HG02623 (cell line): ENCODE measurements at regions not wholly inside any gene's neighbourhood (a gene's known extent, or its start where the extent isn't known, plus 50 kb on each side); places are given as distances from the start of the nearest gene placed in this dataset.
"Not testable (repeated sequence)": the region's sequence is repeated elsewhere in the genome, so short reads cannot be mapped to it uniquely, and the experiment has no call there.

Source experiments
- ATAC-seq: cut with Tn5 transposase; IDR thresholded peaks from one replicate; pipeline ENCODE4 v1.9.1; 2021; ENCODE audit warnings: moderate library complexity; ENCODE audit not compliant: unreplicated experiment

DNA sequence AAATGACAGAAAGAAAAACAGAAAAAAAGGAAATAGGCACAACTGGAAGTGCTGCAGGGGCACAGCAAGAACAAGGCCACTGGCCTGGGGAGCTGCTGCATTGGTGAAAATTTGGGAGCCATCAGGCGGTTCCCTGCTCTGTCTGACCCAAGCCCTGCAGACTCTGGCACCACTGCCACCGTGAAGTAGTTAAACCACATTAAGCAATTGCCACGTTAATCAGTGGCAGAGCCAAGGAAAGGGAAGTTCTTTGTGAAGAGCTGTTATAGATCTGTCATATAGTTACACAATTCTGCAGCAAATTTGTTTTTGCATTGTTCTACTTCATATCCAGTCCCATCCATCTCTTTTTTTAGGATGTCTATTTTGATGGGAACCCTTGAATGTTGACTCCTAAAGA lies 915.3 kb downstream of the FSCB start:
- no peak for ATAC-seq

DNA sequence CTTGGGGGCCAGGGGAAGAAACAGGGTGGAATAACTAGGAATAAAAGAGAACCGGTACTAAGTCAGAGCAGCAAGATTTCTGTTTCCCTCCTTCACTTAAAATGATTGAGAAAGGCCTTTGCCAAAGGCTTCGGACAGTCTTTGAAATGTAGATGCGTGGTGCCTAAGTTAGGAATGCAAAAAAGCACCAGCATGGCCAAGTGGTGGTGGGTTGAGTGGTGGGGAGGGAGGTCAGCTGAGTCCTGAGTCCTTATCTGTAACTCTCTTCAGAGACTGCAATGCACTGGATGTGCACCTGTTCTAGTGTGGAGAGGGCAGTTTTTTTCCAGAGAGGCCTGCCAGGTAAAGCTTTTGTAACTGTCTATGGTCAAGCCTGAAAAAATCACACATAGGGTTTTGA lies 919.9 kb downstream of the FSCB start:
- ATAC-seq = no peak

DNA sequence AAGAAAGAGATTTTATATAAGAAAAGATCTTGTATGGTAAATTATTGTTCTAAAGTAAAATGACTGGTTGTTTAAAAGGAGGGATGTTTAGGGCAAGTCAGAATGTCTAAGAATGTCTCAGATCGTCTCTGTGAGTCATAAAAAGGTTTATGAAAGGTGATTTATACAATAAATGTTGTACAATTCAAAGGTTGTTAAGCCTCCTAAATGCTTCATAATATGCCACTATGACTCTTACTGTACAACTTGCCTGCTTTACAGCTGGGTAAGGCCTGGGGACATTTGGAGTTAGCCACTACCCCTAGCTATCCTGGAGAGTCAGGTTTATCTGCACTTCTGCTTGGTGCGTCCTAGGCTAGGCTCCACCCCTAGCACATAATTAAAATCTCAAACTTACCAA lies 927.4 kb downstream of the FSCB start:
- no peak for ATAC-seq

DNA sequence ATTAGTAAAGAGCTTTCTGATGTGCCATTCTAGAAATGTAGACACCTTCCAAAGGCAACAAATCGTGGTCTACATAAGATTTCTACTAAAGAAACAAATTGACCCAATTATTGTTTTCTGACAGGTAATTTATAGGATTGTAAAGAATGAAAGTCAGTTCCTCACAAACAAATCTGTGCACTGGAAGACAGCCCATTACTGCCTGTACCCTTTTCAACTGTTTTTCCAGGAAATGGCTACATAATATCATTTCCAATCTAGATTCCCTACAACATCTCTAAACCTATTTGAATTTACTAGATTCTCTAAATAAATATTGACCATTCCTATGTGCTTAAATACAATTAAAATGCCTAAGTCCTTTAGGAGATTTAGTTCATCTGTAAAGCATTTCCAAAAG lies 939.1 kb downstream of the FSCB start:
- no peak for ATAC-seq

DNA sequence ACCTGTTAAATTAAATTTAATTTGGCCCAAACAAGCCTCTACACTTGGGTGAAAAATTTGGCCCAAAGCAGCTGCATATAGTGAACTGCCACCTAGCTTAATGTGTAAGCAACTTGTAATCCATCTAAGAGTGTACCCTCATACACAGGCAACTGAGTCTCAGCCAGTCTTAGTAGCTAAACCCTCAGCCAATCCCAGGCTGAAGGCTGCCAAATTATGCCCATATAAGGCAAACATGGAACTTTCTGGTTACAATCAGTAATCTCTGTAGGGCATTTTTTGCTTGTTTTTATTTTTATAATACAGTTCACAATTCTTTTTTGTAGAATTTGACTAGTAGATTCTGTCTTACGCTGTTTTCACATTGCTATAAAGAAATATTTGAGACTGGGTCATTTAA lies 958.7 kb downstream of the FSCB start:
- no peak for ATAC-seq

DNA sequence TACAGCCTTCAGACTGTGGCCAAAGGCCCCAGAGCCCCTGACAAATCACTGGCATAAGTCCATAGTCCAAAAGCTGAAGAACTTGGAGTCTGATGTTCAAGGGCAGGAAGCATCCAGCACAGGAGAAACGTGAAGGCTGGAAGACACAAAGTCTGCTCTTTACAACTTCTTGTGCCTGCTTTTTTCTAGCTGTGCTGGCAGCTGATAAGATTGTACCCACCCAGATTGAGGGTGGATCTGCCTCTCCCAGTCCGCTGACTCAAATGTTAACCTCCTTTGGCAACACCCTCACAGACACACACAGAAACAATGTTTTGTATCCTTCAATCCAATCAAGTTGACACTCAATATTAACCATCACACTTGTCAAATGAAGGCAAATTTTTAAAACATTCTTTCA lies 959.5 kb downstream of the FSCB start:
- not testable (repeated sequence) for ATAC-seq

DNA sequence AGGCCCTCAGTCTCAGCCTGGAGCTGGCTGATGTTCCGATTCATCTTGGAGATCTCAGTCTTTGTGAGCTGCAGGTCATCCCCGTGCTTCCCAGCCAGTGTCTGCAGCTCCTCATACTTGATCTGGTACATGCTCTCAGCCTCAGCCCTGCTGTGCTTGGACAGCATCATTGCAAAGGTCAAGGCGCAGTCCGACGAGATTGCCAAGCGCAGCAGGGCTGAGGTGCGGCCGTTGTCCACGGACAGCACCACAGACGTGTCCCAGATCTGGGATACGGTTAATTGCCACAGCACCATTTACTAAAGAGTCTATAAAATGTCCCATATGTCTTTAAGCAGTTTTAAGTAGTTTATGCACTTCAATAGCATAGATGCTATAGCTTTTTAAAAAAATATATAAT lies 965.7 kb downstream of the FSCB start:
- no peak for ATAC-seq

DNA sequence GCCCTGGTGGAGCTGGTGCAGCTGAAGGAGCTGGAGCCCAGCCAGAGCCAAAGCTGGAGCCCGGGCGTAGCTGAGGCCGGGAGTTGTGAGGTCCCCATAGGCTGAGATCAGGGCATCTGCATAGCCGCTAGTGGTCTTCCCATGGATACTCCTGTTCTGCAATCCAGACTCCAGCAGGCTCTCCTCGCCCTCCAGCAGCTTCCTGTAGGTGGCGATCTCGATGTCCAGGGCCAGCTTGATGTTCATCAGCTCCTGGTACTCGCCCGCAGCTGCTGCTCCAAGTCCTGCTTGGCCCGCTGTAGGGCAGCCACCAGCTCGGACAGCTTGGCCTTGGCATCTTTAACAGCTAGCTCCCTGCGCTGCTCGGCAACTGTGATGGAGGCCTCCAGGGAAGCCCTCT lies 966.1 kb downstream of the FSCB start:
- ATAC-seq = no peak

DNA sequence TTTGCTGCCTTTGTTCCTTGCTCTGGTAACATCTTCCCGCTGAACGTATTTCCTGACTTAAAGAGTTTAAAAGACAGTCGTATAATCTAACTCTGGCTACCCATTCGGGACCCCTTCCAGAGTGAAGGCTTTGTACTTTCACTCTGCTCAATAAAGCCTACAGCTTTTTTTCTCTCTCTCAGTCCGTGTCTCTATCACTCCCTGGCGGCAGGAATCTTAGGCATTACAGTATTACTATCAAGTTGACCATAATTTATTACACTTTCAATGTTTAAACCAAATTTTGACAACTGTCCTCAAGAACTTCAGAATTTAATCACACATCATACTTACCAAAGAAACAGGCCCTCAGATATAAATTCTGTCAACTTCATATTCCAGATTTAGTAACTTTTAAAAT lies 967.9 kb downstream of the FSCB start:
- ATAC-seq = no peak

DNA sequence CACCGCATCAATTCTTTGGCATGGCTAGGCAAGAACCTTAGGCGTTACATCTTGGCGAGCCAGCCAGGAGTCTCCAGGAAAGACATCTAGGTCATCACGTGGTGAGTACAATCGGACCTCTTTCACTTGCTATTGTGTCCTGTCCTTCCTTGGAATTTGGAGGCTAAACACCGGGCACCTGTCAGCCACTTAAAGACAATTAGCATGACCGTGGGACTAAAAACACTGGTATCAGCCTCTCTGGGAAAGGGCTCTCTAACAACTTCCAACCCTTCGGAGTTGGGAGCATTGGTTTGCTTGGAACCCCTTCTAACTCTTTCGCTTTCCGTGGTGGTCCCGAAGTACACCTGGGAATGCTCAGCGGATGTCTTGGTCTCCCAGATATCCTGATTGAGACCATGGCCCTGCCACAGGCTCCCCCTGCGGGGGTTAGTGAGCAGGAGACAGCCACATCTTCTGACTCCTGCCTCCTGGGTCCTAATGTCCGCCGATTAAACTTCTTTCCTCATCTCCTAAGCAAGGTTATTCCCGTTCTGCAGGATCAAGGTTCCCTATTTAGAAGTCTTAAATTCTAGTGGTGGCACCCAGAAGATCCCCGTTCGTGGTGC lies 971.7 kb downstream of the FSCB start:
- no peak for ATAC-seq

DNA sequence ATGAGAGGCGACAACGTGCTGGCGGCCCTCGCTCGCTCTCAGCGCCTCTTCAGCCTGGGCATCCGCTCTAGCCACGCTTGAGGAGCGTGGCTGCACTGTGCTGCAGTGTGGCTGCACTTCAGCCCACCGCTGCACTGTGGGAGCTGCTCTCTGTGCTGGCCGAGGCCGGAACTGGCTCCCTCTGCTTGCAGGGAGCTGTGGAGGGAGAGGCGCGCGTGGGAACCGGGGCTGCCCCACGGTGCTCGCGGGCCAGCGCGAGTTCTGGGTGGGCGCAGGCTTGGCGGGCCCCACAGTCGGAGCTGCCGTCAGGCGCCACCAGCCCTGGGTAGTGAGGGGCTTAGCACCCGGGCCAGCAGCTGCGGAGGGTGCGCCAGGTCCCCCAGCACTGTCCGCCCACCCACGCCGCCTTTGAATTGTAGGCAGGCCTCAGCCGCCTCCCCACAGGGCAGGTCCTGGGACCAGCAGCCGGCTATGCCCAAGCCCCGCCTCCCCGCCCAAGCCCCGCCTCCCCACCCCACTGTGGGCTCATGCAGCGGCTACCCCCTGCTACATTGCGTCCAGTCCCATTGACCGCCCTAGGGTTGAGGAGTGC lies 974.2 kb downstream of the FSCB start:
- no peak for ATAC-seq

DNA sequence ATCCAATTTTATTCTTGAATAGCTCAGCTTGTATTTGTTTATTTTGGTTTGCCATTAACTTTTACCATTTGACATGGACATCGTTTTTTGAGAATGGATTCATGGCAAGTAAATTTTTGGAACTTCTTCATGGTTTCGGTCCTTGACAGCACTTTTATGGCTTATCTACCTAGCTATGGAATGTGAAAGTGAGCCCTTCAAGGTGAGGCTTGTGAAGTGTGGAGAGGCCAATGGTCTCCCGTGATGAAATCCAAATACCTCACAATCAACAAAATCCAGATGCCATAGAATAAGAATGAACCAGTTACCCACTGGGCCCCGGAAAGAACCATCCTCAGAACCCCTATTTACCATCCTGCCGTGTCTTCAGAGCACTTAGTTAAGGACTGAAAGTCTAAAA lies 978.8 kb downstream of the FSCB start:
- ATAC-seq = no peak

DNA sequence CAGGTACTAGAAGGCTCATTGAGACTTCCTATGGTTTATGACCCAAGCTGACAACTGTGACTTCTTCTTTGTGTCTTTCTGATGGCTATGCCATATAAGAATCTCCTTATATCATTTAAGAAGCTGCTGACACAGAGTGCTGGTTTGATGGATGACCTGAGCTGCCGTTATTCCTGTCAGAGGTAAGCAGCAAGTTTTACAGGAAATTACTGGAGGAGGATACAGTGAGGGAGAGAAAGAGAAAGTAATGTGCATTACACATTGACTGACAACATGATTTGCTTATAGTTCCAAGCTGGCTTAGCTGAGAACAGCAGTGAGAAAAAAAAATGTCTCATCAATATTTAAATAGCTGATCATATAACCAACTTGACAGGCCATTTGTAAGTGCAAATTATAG lies 981.4 kb downstream of the FSCB start:
- ATAC-seq = no peak

DNA sequence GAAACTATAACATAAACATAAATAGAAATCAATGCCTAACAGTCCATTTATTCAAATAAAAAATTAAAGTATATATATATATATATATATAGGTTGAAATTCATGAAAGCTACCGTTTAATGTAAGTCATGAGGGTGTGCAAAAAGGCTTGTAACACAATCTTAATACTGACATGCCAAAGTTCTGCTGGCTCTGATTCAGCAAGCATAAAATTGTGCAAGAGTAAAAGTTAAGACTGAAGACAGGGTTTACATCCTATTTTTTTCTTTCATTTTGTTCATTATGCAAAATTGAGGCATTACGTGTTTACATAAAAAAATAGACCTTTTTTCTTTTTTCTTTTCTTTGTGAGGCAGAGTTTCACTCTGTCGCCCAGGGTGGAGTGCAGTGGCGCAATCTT lies 984.2 kb downstream of the FSCB start:
- ATAC-seq = no peak

DNA sequence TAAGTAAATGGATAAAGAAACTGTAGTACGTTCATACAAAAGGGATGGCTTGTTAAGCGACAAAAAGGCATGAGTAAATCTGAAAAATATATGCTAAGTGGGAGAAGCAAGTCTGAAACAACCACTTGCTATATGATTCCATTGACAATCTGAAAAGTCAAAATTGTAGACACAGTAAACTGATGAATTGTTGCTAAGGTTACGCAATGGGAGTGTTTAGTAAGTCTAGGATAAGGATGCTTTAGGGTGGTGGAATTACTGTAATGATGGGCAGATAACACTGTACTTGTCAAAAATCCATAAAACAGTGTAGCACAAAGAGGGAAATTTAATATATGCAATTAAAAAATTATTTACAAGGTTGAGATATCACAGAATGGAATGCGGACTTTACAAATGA lies 984.9 kb downstream of the FSCB start:
- no peak for ATAC-seq

DNA sequence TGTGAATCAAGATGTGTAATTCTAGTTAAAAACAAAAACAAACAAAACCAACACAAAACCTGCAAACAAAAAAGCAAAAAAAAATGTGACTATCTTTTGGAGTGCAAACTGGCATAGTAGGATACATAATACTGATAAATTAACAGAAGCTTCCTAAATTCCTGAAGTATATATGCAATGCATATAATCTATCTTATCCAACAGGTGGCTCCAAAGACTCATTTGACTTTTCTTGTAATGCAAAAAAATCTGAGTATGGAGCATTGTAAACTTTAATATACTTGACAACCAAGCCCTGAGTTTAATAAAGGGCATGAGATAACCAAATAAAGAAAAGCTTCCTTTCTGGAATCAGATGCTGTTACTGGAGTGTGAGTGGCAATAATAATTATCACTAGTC lies 1003.6 kb downstream of the FSCB start:
- ATAC-seq = no peak

DNA sequence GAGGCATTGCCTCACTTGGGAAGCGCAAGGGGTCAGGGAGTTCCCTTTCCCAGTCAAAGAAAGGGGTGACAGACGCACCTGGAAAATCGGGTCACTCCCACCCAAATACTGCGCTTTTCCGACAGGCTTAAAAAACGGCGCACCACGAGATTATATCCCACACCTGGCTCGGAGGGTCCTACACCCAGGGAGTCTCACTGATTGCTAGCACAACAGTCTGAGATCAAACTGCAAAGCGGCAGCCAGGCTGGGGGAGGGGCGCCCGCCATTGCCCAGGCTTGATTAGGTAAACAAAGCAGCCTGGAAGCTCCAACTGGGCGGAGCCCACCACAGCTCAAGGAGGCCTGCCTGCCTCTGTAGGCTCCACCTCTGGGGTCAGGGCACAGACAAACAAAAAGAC lies 1014.7 kb downstream of the FSCB start:
- ATAC-seq = not testable (repeated sequence)

DNA sequence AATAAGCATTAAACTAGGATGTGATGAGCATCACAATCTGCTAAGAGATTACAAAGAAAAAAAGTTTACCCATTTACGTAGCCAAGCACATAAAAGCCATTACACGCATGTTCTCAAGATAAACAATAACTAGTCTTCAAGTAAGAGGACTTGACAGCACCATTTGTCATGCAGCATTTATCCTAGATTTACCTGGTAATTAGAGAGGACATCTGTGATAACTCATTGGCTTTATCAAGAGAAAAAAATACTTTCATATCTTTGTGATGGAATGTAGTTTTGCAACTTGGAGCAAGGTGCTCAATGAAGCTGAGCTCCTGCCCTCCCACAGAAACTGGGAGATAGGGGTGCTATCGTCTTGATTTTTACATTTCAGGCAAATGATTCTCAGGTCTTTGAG lies 1023.7 kb downstream of the FSCB start:
- ATAC-seq = no peak

DNA sequence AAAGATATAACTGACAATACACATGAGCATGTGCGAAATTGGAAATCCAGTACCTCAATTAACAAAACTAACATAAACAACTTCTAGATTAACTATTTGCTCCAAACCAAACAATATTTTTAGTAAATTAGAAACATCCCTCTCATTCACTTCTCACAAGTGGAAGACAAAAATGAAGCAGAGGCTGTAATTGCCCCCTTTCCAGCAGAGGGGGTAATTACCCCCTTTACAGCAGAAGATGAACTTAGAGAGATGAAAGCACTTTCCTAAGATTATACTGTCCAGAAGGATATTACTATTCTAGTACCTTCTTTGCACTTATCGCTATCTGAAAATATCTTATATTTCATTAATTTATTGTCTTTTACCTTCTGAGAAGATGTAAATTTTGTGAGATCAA lies 1025.2 kb downstream of the FSCB start:
- ATAC-seq = no peak

DNA sequence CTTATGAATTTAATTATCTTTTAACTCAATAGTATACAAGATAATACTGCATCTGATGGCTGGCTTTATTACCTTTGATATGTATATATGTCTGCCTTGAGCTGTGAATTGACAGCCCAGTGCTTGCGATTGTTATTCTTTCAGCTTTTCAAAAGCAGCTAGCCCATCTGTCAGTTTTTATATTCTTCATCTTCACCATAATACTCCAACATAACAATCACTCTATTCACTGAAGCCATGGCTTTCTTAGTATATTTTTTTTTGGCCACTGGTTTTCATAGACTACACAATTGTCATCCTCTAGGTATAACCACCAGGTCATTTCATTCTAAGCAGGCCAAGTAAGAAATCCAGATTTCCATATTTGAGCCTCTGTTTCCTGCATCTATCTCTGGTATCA lies 1026.1 kb downstream of the FSCB start:
- ATAC-seq = no peak

DNA sequence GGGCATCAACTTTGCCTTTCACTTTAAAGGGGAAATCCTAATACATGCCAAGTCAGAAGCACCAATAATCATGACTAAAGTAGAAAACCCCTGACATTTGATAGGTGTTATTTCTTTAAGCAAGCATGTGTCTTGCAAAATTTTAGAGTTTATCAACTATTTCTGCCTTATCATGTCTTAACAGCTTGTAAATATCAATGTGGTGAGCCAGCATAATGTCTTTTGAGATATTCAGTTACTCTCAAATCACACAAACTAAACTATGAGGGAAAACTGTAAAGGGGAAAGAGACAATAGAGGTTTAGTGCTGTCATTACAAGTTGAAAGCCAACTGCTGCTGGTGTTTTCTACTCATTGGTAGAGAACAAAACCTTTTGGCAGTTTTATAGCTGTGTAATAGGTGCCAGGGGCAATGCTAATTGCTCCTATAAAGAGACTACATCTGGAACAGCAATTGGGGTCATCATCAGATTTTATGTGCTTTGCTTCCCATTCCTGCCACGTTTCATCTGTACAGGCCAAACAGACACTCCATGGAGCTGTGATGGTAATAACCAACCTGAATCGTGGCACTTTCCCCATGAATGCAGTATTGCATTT lies 1027.4 kb downstream of the FSCB start:
- no peak for ATAC-seq

DNA sequence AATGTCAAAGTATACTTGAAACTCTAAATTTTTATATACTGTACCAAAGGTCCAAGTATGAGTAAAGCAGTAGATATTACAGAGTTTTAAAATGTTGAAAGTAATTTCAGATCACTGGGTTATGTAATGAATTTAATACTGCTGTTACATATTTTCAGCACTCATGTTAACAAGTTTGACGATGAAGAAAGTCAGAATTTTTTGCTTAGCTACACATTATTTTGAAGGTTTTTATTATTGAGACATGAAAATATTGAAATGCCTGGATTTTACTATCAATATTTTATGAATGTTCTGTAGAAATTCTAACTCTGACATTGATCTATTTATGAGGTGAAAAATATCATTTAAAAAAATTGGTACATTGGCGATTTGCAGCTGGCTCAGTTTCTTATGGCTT lies 1030.3 kb downstream of the FSCB start:
- no peak for ATAC-seq

DNA sequence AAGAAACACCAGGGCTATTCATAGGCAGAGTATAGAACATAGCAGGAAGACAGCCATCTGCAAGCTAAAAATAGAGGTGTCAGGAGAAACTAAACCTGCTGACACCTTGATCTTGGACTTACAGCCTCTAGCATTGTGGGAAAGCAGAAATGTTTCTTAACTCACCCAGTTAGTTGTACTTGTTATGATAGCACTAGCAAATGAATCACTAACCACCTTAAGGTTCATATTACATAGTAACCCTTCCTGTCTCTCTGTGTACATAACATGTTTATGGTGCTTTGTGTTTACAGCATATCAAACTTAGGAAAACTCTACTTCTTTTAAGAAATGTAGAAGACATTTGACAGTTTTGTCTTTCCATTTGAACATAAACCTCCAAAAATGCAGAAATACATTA lies 1031.3 kb downstream of the FSCB start:
- no peak for ATAC-seq
